ENCODE measurements at regions not wholly inside any gene's neighbourhood (a gene's known extent, or its start where the extent isn't known, plus 50 kb on each side); places are given as distances from the start of the nearest gene placed in this dataset.

DNA sequence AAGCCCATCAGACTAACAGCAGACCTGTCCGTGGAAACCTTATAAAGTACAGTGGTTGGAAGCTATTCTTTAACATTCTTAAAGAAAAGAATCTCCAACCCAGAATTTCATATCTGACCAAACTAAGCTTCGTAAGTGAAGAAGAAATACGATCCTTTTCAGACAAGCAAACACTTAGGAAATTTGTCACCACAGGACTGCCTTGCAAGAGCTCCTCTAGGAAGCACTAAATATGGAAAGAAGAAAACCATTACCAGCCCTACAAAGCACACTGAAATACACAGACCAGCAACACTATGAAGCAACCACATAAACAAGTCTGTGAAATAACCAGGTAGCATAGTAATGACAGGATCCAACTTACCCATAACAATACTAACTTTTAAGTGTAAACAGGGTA is 177.7 kb upstream of the PRSS1 start:
- no peaks in the 10 kb centered on the region for H3K9me1 ChIP-seq (ENCODE audit: control insufficient read depth, extremely low read depth, insufficient read depth, low read length)
- H3K9ac ChIP-seq (ENCODE audit: control insufficient read depth, extremely low read depth, insufficient read depth, low read length), result no peak overlapping the region
- DNase-seq (ENCODE audit: low read depth, low spot score), result no peak
- H3K27ac ChIP-seq (ENCODE audit: control insufficient read depth, insufficient read depth, low read length), result no peak overlapping the region
- FAIRE-seq, result no peak
- no peaks in the 10 kb centered on the region for H3K9me3 ChIP-seq (ENCODE audit: control insufficient read depth, low read depth, low read length)
- no peaks in the 10 kb centered on the region for H4K20me1 ChIP-seq (ENCODE audit: control insufficient read depth, extremely low read depth, insufficient read depth, low read length)
- TF ChIP-seq, protein P1, sequence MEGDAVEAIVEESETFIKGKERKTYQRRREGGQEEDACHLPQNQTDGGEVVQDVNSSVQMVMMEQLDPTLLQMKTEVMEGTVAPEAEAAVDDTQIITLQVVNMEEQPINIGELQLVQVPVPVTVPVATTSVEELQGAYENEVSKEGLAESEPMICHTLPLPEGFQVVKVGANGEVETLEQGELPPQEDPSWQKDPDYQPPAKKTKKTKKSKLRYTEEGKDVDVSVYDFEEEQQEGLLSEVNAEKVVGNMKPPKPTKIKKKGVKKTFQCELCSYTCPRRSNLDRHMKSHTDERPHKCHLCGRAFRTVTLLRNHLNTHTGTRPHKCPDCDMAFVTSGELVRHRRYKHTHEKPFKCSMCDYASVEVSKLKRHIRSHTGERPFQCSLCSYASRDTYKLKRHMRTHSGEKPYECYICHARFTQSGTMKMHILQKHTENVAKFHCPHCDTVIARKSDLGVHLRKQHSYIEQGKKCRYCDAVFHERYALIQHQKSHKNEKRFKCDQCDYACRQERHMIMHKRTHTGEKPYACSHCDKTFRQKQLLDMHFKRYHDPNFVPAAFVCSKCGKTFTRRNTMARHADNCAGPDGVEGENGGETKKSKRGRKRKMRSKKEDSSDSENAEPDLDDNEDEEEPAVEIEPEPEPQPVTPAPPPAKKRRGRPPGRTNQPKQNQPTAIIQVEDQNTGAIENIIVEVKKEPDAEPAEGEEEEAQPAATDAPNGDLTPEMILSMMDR (optimal IDR thresholded peaks at IDR 0.05 in 1 of 3, IDR thresholded peaks at IDR 0.05 in 1 of 3, conservative IDR thresholded peaks at IDR 0.05 in 1 of 3; ENCODE audit: extremely low read depth in 1 of 3, insufficient read depth in 2 of 3, low read length in 3 of 3), result no peak
- no peak for TF ChIP-seq EZH2 (IDR thresholded peaks at IDR 0.05; ENCODE audit: low read length)
- H3K27me3 ChIP-seq (ENCODE audit: control insufficient read depth, extremely low read depth, insufficient read depth, low read length), result no peaks in the 10 kb centered on the region
- dilution Hi-C loops (cut with MboI; ENCODE audit: extremely low pct_ligation_motif_present, low sequenced_read_pairs), result no loop called here
- H3K4me3 ChIP-seq (ENCODE audit: control insufficient read depth in 2 of 3, extremely low read depth in 1 of 3, insufficient read depth in 2 of 3, low read depth in 1 of 3, low read length in 3 of 3), result no peak overlapping the region
- H3K36me3 ChIP-seq (ENCODE audit: control insufficient read depth in 2 of 2, extremely low read depth in 1 of 2, insufficient read depth in 2 of 2, low read length in 2 of 2), result no peaks in the 10 kb centered on the region
- no peak overlapping the region for H2AFZ ChIP-seq (ENCODE audit: control insufficient read depth, low read length)
- H3K79me2 ChIP-seq (ENCODE audit: control insufficient read depth, insufficient read depth, low read length), result no peaks in the 10 kb centered on the region
- no peak overlapping the region for H3K4me2 ChIP-seq (ENCODE audit: control insufficient read depth, extremely low read depth, insufficient read depth, low read depth, low read length)
- peaks cover 10% of the 10 kb centered on the region for H3K4me1 ChIP-seq (ENCODE audit: control insufficient read depth, extremely low read depth, insufficient read depth, low read length)

DNA sequence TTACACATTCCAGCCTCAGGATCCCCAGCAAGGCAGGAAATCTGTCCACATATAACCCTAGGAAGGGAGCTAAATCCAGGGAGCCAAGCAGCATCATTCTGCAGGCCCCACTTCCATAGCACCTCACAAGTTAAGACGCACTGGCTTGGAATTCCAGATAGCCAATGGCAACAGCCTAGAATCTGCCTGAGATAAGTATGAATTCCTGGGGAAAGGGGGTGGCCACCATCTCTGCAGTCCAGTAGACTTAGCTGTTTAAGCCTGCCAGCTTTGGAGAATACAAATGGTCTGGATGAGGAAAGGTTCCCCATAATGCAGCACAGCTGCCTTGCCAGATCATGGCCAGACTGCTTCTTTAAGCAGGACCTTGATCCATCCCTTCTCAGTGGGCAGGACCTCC is 179.4 kb upstream of the PRSS1 start:
- Histone ChIP-seq H3K9me3 (ENCODE audit: control insufficient read depth, low read depth, low read length) (no peaks in the 10 kb centered on the region), H3K4me3 (ENCODE audit: control insufficient read depth in 2 of 3, extremely low read depth in 1 of 3, insufficient read depth in 2 of 3, low read depth in 1 of 3, low read length in 3 of 3) (no peak overlapping the region), H3K4me2 (ENCODE audit: control insufficient read depth, extremely low read depth, insufficient read depth, low read depth, low read length) (no peak overlapping the region), H3K4me1 (ENCODE audit: control insufficient read depth, extremely low read depth, insufficient read depth, low read length) (peaks cover 10% of the 10 kb centered on the region), H3K27ac (ENCODE audit: control insufficient read depth, insufficient read depth, low read length) (no peak overlapping the region), H3K9ac (ENCODE audit: control insufficient read depth, extremely low read depth, insufficient read depth, low read length) (no peak overlapping the region), H3K9me1 (ENCODE audit: control insufficient read depth, extremely low read depth, insufficient read depth, low read length) (no peaks in the 10 kb centered on the region), H3K36me3 (ENCODE audit: control insufficient read depth in 2 of 2, extremely low read depth in 1 of 2, insufficient read depth in 2 of 2, low read length in 2 of 2) (no peaks in the 10 kb centered on the region), H4K20me1 (ENCODE audit: control insufficient read depth, extremely low read depth, insufficient read depth, low read length) (no peaks in the 10 kb centered on the region), H3K27me3 (ENCODE audit: control insufficient read depth, extremely low read depth, insufficient read depth, low read length) (no peaks in the 10 kb centered on the region), H2AFZ (ENCODE audit: control insufficient read depth, low read length) (no peak overlapping the region), H3K79me2 (ENCODE audit: control insufficient read depth, insufficient read depth, low read length) (no peaks in the 10 kb centered on the region)
- no peak for DNase-seq (ENCODE audit: low read depth, low spot score)
- dilution Hi-C loops (cut with MboI; ENCODE audit: extremely low pct_ligation_motif_present, low sequenced_read_pairs), result no loop called here
- TF ChIP-seq, protein P1 (optimal IDR thresholded peaks at IDR 0.05 in 1 of 3, IDR thresholded peaks at IDR 0.05 in 1 of 3, conservative IDR thresholded peaks at IDR 0.05 in 1 of 3; ENCODE audit: extremely low read depth in 1 of 3, insufficient read depth in 2 of 3, low read length in 3 of 3), result no peak
- no peak for TF ChIP-seq EZH2 (IDR thresholded peaks at IDR 0.05; ENCODE audit: low read length)
- no peak for FAIRE-seq
